ENCODE measurements at regions not wholly inside any gene's neighbourhood (a gene's known extent, or its start where the extent isn't known, plus 50 kb on each side); places are given as distances from the start of the nearest gene placed in this dataset.

DNA sequence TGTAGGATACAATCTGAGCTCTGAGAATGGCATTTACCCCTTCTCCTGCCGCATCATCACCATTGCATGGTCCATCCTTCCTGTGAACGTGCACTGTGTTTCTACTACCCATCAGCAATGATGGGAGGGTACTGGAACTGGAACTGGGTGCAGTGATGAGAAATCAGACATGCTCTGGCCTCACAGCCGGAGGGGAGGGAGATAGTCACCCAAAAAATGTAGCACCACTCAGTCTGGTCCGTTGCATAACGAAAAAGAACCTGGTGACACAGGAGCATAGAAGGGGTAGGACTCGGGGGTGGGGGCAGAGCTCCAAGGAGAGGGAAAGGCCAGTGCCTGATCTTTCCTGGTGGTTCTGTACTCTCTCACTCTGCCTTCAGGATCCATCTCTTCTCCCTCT lies 205.0 kb downstream of the RPLP1 start:
- ATAC-seq: no peak
- intact Hi-C loops (cut with DNase I): no loop called here
- DNase-seq: no peak

DNA sequence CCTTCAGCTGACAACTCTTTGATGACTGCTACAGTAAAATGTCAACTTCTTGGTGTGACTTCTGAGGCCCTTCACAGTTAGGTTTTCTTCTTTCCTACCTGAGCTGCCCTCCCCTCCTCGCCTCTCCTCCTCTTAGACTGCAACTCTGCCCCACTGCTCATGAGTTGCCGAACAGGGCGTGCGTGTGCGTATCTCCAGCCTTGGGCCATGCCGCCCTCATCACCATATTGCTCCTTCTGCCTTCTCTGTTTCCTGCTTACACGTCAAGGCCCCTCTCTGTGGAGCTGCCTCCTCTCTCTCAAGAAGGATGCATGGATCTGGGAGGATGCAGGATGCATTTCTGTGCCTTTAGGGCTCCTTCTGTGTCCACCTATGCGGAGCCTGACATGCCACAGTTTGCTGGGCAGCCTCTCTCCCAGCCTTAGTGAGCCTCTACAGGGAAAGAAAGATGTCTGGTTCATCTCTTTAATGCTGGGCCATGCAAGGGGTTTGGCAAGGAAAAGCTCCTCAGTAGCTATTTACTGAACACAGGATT lies 205.9 kb downstream of the RPLP1 start:
- intact Hi-C loops (cut with DNase I): no loop called here
- no peak for DNase-seq
- no peak for ATAC-seq

- no peak for ATAC-seq
- intact Hi-C loops (cut with DNase I): no loop called here
Observed at GRCh38 chr15:69659454-69660050, 206.9 kb downstream of the RPLP1 start.

DNA sequence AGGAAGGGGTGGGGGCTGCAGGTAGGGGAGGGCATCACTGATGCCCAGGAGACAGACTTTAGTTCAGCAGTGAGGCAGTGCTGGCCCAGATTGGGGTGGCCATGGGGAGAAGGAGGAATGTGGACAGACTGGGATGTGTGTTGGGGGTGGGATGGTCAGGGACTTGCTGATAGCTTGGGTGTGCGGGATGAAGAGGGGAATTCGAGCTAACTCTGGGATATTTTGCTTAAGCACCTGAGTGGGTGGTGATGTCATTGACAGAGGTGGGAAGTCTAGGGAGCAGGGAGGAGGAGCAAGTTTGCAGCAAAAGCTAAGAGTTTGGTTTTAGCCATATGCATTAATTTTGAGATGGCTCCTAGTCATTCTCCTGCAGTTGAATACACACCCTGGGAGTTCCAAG lies 207.5 kb downstream of the RPLP1 start:
- DNase-seq: no peak
- no peak for ATAC-seq
- intact Hi-C loops (cut with DNase I): no loop called here

More at GRCh38 chr15:69659454-69660050, 206.9 kb downstream of the RPLP1 start:
- DNase-seq: no peak

GRCh38 chr15:69660658-69661405 lies 208.2 kb downstream of the RPLP1 start:
- DNase-seq: no peak
- ATAC-seq: no peak
- intact Hi-C loops (cut with DNase I): no loop called here

DNA sequence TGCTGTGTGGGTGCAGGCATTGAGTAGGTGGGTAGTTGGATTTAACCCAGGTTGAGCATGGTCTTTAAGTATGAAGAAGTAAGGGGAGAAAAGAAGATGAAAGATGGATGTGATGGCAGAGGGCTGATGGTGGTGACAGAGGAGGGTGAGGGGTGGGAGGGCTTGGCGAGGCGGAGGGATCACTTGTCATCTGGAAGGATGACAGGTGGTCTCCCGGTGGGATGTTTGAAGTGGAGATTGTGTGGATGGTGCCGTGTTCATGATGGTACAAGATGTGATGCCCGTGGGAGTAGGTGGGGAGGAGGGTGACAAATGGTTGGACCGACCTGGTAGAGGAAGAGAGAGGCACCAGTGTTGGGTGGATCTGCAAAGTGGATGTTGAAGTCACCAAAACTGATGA lies 208.8 kb downstream of the RPLP1 start:
- intact Hi-C loops (cut with DNase I): no loop called here
- DNase-seq (no peak), ATAC-seq (no peak)

DNA sequence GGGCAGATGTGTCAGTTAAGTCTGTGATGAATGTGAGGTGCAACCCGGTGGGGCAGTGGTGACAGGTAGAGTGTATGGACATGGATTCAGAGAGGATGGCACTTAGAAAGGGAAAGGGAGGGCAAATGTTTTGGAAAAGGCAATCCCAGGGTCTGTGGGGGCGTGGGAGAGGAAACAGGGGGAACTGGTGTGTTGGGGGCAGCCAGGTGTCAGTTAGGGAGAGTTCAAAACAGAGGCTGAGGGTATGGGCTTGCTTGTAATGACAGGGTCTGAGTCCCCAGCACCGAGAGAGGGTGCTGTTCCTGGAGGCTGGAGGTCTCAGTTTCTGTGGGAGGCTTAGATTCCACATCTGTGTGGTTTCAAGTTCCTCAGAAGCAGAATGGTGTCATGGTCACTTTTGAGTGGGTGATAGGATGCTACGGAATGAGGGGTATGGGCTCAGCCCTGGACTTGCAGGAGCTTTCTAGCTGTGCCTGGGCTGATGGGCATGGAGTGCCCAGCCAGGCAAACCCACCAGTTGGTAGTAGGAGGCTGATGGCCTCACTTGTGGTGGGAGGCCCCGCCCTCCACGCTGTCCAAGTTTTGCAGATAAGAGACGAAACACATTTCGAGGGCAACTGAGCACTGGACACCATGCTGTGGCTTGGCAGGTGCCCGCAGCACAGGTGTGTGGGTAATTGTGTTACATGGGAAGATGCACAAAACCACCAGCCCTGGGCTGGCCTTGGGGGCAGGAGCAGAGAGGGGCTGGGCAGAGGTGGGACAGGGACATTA lies 209.4 kb downstream of the RPLP1 start:
- no peak for ATAC-seq
- intact Hi-C loops (cut with DNase I): no loop called here
- no peak for DNase-seq

DNA sequence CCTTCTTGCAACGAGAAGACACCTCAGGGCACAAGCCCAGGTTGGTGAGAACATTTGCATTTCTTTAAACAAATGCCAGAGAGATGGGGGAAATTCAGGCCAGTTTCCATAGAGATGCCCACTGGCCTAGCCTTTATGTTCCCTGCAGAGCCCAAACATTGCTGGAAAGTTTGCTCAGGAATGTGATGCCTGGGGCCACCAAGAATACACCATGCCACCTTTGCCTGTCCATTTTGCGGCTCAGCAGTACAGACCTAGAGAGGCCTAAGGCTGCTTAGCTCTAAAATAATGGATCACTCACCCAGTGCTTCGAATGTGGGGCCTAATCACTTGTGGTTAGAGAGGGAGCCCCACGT lies 210.0 kb downstream of the RPLP1 start:
- ATAC-seq (no peak), DNase-seq (no peak)
- intact Hi-C loops (cut with DNase I): no loop called here

DNA sequence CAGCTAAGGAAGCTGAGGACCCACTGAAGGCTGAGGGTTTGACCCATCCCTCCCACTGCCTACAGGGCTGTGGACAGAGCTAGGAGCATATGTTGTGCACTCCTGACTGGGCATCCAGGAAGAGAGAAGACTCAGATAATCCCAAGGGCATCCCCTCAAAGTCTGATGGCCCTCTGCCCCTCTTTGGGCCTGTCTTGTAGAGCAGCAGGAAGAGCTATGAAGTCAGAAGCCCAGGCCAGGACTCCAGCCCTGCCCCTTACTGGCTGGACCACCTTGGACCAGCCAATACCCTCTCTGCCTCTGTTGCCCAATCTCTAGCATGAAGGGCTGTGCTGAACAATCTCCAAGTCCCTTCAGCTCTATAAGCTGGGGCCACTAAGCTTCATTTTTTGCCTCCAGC lies 210.8 kb downstream of the RPLP1 start:
- no peak for DNase-seq
- intact Hi-C loops (cut with DNase I): no loop called here

DNA sequence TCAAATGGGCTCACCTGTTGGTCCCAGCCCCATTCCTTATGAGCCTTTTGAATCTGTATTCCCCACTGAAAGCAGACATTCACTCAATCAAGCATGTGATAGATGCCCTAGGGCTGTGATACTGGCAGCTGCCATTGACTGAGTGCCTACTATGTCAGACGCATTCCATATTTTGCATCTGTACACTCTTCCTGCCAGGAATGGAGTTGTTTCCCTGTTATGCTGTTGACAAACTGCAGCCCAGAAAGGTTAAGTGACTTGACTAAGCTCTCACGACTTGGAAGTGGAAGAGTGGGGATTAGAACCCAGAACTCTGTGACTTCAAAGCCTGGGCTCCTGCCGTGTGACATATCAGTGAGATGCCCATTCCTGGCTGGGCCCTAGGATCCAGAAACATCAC lies 211.4 kb downstream of the RPLP1 start:
- no peak for DNase-seq
- ATAC-seq: no peak
- intact Hi-C loops (cut with DNase I): no loop called here

More for the DNA sequence above, 210.8 kb downstream of the RPLP1 start:
- no peak for ATAC-seq

DNA sequence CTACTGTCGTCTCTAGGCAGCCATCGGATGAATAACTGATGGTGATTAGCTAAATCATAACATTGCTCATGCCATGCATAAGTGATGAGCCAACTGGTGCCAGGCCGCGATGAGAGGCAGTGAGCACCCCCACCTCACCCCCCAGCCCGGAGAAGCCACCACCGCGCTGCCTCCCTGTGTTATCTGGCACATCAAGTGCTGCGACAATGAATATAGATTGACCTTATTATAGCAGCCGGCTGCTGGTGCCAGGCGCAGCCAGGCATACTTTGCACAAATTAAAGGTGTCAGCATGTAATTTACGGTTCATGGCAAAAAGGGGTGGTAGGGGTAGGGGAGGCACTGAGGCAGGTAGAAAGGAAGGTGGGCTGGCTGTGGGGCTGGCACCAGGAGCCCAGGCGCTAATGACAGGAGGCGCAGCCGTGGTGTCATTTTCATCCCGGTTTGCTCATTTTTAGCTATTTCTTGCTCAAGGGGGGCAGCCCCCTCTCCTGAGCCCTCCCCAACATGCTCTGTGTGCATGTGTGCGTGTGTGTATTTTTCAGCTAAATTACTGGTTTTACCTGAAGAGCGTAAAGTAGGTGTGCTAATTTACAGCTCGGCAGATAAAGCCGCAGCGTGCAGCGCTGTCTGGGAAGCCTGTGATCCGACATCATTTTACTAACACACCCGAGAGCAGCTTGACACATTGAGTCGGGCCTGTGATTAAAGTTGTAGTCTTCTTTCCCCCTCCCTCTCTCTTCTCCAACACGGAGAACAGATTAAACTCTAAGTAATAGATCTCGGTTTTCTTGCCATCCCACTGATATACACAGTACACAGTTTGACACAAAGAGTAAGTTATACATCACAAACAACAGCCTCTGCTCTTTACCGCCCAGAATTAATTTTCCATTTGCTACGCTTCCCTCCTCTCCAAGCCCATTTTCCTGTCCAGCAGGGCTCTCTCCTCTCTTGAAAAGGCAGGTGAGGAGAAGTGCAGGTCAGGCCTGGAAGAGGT lies 212.3 kb downstream of the RPLP1 start:
- ATAC-seq: no peak
- DNase-seq: no peak
- intact Hi-C loops (cut with DNase I): no loop called here

DNA sequence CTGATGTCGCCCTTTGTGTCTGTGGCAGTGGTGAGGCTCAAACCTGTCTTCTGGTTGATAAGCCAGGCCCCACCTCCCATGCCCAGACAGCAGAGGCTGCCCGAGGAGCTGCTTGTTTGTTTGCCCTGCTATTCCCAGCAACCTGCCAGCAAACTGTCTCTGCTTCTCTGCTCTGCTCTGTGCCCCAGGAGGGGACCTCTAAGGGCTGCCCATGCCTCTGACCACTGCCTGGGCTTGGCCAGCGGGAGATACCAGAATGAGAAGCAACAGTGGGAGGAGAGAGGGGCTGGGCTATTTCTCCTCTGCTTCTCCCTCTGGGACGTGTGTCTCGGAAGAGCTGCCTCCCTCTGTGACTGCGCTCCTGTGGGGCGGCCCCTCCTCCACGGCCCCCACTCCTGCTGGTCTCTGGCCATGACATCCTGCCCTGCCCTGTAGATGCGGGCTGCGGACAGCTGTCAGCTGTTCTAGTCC lies 213.1 kb downstream of the RPLP1 start:
- intact Hi-C loops (cut with DNase I): no loop called here
- no peak for DNase-seq
- ATAC-seq: peak in 1 of 2 donors; percentile 29

GRCh38 chr15:69666441-69666882 lies 213.8 kb downstream of the RPLP1 start:
- DNase-seq: peak; percentile 36
- intact Hi-C loops (cut with DNase I): no loop called here
- peak in 1 of 2 donors; percentile 62 for ATAC-seq

GRCh38 chr15:69666921-69667811 lies 214.5 kb downstream of the RPLP1 start:
- DNase-seq (no peak), ATAC-seq (peak; percentile 16 to 45)
- intact Hi-C loops (cut with DNase I): no loop called here

- ATAC-seq (no peak), DNase-seq (no peak)
- intact Hi-C loops (cut with DNase I): no loop called here
Observed at GRCh38 chr15:69668039-69668705, 215.6 kb downstream of the RPLP1 start.

GRCh38 chr15:69668963-69669362 lies 216.3 kb downstream of the RPLP1 start:
- ATAC-seq: peak; percentile 10 to 60
- intact Hi-C loops (cut with DNase I): no loop called here
- no peak for DNase-seq

GRCh38 chr15:69669446-69669845 lies 216.8 kb downstream of the RPLP1 start:
- intact Hi-C loops (cut with DNase I): no loop called here
- ATAC-seq: no peak
- DNase-seq: no peak
